NT2/D1 (cell line): ENCODE measurements at regions not wholly inside any gene's neighbourhood (a gene's known extent, or its start where the extent isn't known, plus 50 kb on each side); places are given as distances from the start of the nearest gene placed in this dataset.

Experiments used
- DNase-seq: peaks from one replicate; pipeline ENCODE4 v3.0.0-alpha.2; 2011; ENCODE audit warnings: low read depth, low spot score
- H3K27me3 ChIP-seq: 2 replicates; pipeline ENCODE4 v1.6.0; 2011; ENCODE audit warnings: mild to moderate bottlenecking; ENCODE audit not compliant: insufficient read length, insufficient read depth
- H3K36me3 ChIP-seq: 2 replicates; pipeline ENCODE4 v1.6.1; 2011; ENCODE audit warnings: mild to moderate bottlenecking, low read length, mixed read lengths; ENCODE audit not compliant: insufficient read depth, insufficient read length
- H3K4me1 ChIP-seq: 2 replicates; pipeline ENCODE4 v1.5.1; 2011; ENCODE audit not compliant: insufficient read depth, insufficient read length
- H3K4me3 ChIP-seq: 2 replicates; pipeline ENCODE4 v1.5.1; 2011; ENCODE audit warnings: low read depth; ENCODE audit not compliant: insufficient read length
- H3K9ac ChIP-seq: 2 replicates; pipeline ENCODE4 v1.6.0; 2011; ENCODE audit warnings: low read depth; ENCODE audit not compliant: insufficient read length
- H3K9me3 ChIP-seq: 2 replicates; pipeline ENCODE4 v1.5.1; 2011; ENCODE audit warnings: mild to moderate bottlenecking, low read length; ENCODE audit not compliant: insufficient read depth
- SUZ12 ChIP-seq: IDR thresholded peaks from 2 replicates; pipeline ENCODE4 v1.6.1; 2011; ENCODE audit not compliant: insufficient read length, insufficient read depth; ENCODE audit errors: extremely low read depth
- YY1 ChIP-seq: IDR thresholded peaks from 2 replicates; pipeline ENCODE4 v1.6.1; 2011; ENCODE audit not compliant: insufficient read length, insufficient read depth
- ZNF274 ChIP-seq: IDR thresholded peaks from 2 replicates; pipeline ENCODE4 v1.6.1; 2011; ENCODE audit warnings: mild to moderate bottlenecking, low read depth, low read length

GRCh38 chr5:5794118-5794560 lies 371.7 kb downstream of the ICE1 start:
- no peak overlapping the region for H3K4me3 ChIP-seq
- H3K4me1 ChIP-seq: no peaks in the 10 kb centered on the region
- H3K9ac ChIP-seq: no peak overlapping the region
- no peak for DNase-seq
- TF ChIP-seq ZNF274 (no peak), SUZ12 (no peak), YY1 (no peak)
- H3K27me3 ChIP-seq: no peaks in the 10 kb centered on the region
- no peaks in the 10 kb centered on the region for H3K9me3 ChIP-seq
- H3K36me3 ChIP-seq: no peaks in the 10 kb centered on the region

GRCh38 chr5:5793242-5794117 lies 371.0 kb downstream of the ICE1 start:
- Histone ChIP-seq H3K9ac (no peak overlapping the region), H3K4me3 (no peak overlapping the region), H3K36me3 (no peaks in the 10 kb centered on the region), H3K27me3 (no peaks in the 10 kb centered on the region), H3K4me1 (no peaks in the 10 kb centered on the region), H3K9me3 (no peaks in the 10 kb centered on the region)
- TF ChIP-seq ZNF274 (no peak), YY1 (no peak), SUZ12 (no peak)
- no peak for DNase-seq

- DNase-seq: no peak
Measured at GRCh38 chr5:5792106-5792505, 369.6 kb downstream of the ICE1 start.

GRCh38 chr5:5788793-5789192 lies 366.3 kb downstream of the ICE1 start:
- TF ChIP-seq ZNF274: no peak
- TF ChIP-seq YY1: no peak
- TF ChIP-seq SUZ12: no peak
- H3K4me3 ChIP-seq: no peak overlapping the region
- no peaks in the 10 kb centered on the region for H3K9me3 ChIP-seq
- DNase-seq: no peak
- H3K9ac ChIP-seq: no peak overlapping the region
- no peaks in the 10 kb centered on the region for H3K4me1 ChIP-seq
- H3K36me3 ChIP-seq: no peaks in the 10 kb centered on the region
- H3K27me3 ChIP-seq: no peaks in the 10 kb centered on the region

More at GRCh38 chr5:5792106-5792505, 369.6 kb downstream of the ICE1 start:
- H3K27me3 ChIP-seq: no peaks in the 10 kb centered on the region
- H3K4me3 ChIP-seq: no peak overlapping the region
- no peak for TF ChIP-seq ZNF274
- TF ChIP-seq YY1: no peak
- TF ChIP-seq SUZ12: no peak
- no peaks in the 10 kb centered on the region for H3K36me3 ChIP-seq
- H3K9ac ChIP-seq: no peak overlapping the region
- no peaks in the 10 kb centered on the region for H3K4me1 ChIP-seq
- no peaks in the 10 kb centered on the region for H3K9me3 ChIP-seq

GRCh38 chr5:5787373-5787772 lies 364.9 kb downstream of the ICE1 start:
- TF ChIP-seq YY1 (no peak), ZNF274 (no peak)
- Histone ChIP-seq H3K36me3 (no peaks in the 10 kb centered on the region), H3K9me3 (no peaks in the 10 kb centered on the region), H3K27me3 (no peaks in the 10 kb centered on the region), H3K4me1 (no peaks in the 10 kb centered on the region), H3K9ac (no peak overlapping the region), H3K4me3 (no peak overlapping the region)
- DNase-seq: no peak

GRCh38 chr5:5784101-5784500 lies 361.6 kb downstream of the ICE1 start:
- Histone ChIP-seq H3K27me3 (no peaks in the 10 kb centered on the region), H3K9ac (no peak overlapping the region), H3K4me3 (no peak overlapping the region), H3K4me1 (no peaks in the 10 kb centered on the region), H3K9me3 (no peaks in the 10 kb centered on the region), H3K36me3 (no peaks in the 10 kb centered on the region)
- DNase-seq: no peak
- no peak for TF ChIP-seq SUZ12
- TF ChIP-seq ZNF274: no peak
- no peak for TF ChIP-seq YY1

- no peak overlapping the region for H3K4me3 ChIP-seq
- no peaks in the 10 kb centered on the region for H3K27me3 ChIP-seq
- H3K4me1 ChIP-seq: no peaks in the 10 kb centered on the region
- no peak overlapping the region for H3K9ac ChIP-seq
- no peak for TF ChIP-seq ZNF274
- TF ChIP-seq SUZ12: no peak
- no peak for TF ChIP-seq YY1
- no peak for DNase-seq
- H3K36me3 ChIP-seq: no peaks in the 10 kb centered on the region
- H3K9me3 ChIP-seq: no peaks in the 10 kb centered on the region
Measured at GRCh38 chr5:5783021-5783420, 360.5 kb downstream of the ICE1 start.

GRCh38 chr5:5782402-5782801 lies 359.9 kb downstream of the ICE1 start:
- Histone ChIP-seq H3K4me3 (no peak overlapping the region), H3K4me1 (no peaks in the 10 kb centered on the region), H3K27me3 (no peaks in the 10 kb centered on the region), H3K9ac (no peak overlapping the region), H3K36me3 (no peaks in the 10 kb centered on the region), H3K9me3 (no peaks in the 10 kb centered on the region)
- no peak for DNase-seq
- TF ChIP-seq YY1 (no peak), SUZ12 (no peak), ZNF274 (no peak)
